K562 (cell line): ENCODE measurements at regions not wholly inside any gene's neighbourhood (a gene's known extent, or its start where the extent isn't known, plus 50 kb on each side); places are given as distances from the start of the nearest gene placed in this dataset.

ENCODE experiments used
- ATAC-seq: fragments of 200-7000 bp; cut with Tn5 transposase; 3 replicates; pipeline ENCODE4 v1.9.1; 2020; ENCODE audit warnings: moderate library complexity
- BruUV-seq: library from RNA; stranded (reverse); fragments of 400-500 nt; replicated peaks from 2 replicates; lab custom pipeline; 2021; lab: Mats Ljungman, UMichigan
- CTCF ChIA-PET: fragments of 300-600 bp; formaldehyde crosslinking; extraction: SDS; loops from one replicate; lab custom pipeline; 2021; ENCODE audit warnings: low intra/inter-chr PET ratio; lab: Yijun Ruan, JAX
- POLR2A ChIA-PET: fragments of 300-600, 350-650 bp; sonication (Branson Sonifier 250); formaldehyde crosslinking; extraction: SDS; loops from one replicate; lab custom pipeline; 2021; ENCODE audit warnings: antibody characterized with exemption, inconsistent platforms; lab: Yijun Ruan, JAX
- DNase-seq, 4 experiments: peaks; one replicate each; pipeline versions ENCODE4 v3.0.0 to v3.0.0-alpha.2; 2011 to 2018; ENCODE audit warnings: low spot score in 3 of 4, mixed read lengths in 3 of 4; ENCODE audit errors: extremely low read depth in 1 of 4
- FAIRE-seq: peaks from 2 replicates; lab custom pipeline; 2011; peaks lifted over from hg19 to GRCh38; lab: Jason Lieb, UNC
- H2AFZ ChIP-seq: 2 replicates; pipeline ENCODE4 v1.6.0; 2011; ENCODE audit warnings: low read depth, low read length, control low read depth, inconsistent platforms
- H3K27ac ChIP-seq: fragments of 200-600 bp; 3 replicates; pipeline ENCODE4 v1.8.0; 2011; ENCODE audit warnings: low read depth, mild to moderate bottlenecking, control low read depth, inconsistent platforms, low read length, moderate library complexity, mixed read lengths; ENCODE audit errors: extremely low read depth
- H3K27me3 ChIP-seq, 2 experiments: fragments of 300-600 bp in 1 of 2; 2 replicates in 1 of 2; 3 replicates in 1 of 2; pipeline versions ENCODE4 v1.6.0 to v1.8.0; 2011; ENCODE audit warnings: inconsistent platforms in 2 of 2, low read length in 2 of 2, mild to moderate bottlenecking in 1 of 2, mixed read lengths in 1 of 2, moderate library complexity in 1 of 2; ENCODE audit not compliant: control insufficient read depth in 2 of 2, insufficient read depth in 2 of 2
- H3K36me3 ChIP-seq: fragments of 300-600 bp; 3 replicates; pipeline ENCODE4 v1.8.0; 2011; ENCODE audit warnings: mild to moderate bottlenecking, low read length, inconsistent platforms; ENCODE audit not compliant: control insufficient read depth, insufficient read depth
- H3K4me1 ChIP-seq, 2 experiments: fragments of 200-600 bp in 1 of 2; replicated peaks in 1 of 2; 2 replicates in 1 of 2; 3 replicates in 1 of 2; pipeline versions ENCODE4 v1.5.1 to v1.8.0; 2011; ENCODE audit warnings: inconsistent platforms in 2 of 2, low read length in 2 of 2, mild to moderate bottlenecking in 1 of 2, mixed read lengths in 1 of 2, moderate library complexity in 1 of 2; ENCODE audit not compliant: control insufficient read depth in 2 of 2, insufficient read depth in 2 of 2
- H3K4me2 ChIP-seq: 2 replicates; pipeline ENCODE4 v1.6.1; 2011; ENCODE audit warnings: low read length, control low read depth, inconsistent platforms, mixed read lengths; ENCODE audit not compliant: insufficient read depth
- H3K4me3 ChIP-seq: fragments of 200-600 bp; sonication (generic), shearing (Covaris generic); 2 replicates; pipeline ENCODE4 v1.5.1; 2016; ENCODE audit warnings: control low read depth, inconsistent platforms
- H3K79me2 ChIP-seq: fragments of 200-600 bp; 3 replicates; pipeline ENCODE4 v1.8.0; 2011; ENCODE audit warnings: low read length, inconsistent platforms; ENCODE audit not compliant: control insufficient read depth, insufficient read depth
- H3K9ac ChIP-seq, 2 experiments: 2 replicates each; pipeline versions ENCODE4 v1.6.0 to v1.6.1; 2011; ENCODE audit warnings: low read depth in 2 of 2, low read length in 2 of 2, control low read depth in 1 of 2, inconsistent platforms in 1 of 2, mild to moderate bottlenecking in 1 of 2, mixed read lengths in 1 of 2; ENCODE audit not compliant: insufficient read depth in 1 of 2
- H3K9me1 ChIP-seq: one replicate; pipeline ENCODE4 v1.6.0; 2011; ENCODE audit warnings: inconsistent platforms, mild to moderate bottlenecking, low read length, moderate library complexity; ENCODE audit not compliant: control insufficient read depth, insufficient read depth
- H3K9me3 ChIP-seq: replicated peaks from 2 replicates; pipeline ENCODE4 v1.5.1; 2011; ENCODE audit warnings: low read depth, low read length, inconsistent platforms; ENCODE audit not compliant: control insufficient read depth, insufficient read depth
- H4K20me1 ChIP-seq: replicated peaks from 2 replicates; pipeline ENCODE4 v1.6.1; 2011; ENCODE audit warnings: low read length, inconsistent platforms, mixed read lengths; ENCODE audit not compliant: control insufficient read depth, insufficient read depth
- BRD4 ChIP-seq: fragments of 200-600 bp; sonication (generic); IDR thresholded peaks from 2 replicates; pipeline ENCODE4 v1.6.1; 2017; ENCODE audit warnings: inconsistent platforms
- PTRF ChIP-seq: fragments of 450-650 bp; IDR thresholded peaks from 2 replicates; pipeline ENCODE4 v1.6.1; 2016; ENCODE audit warnings: mild to moderate bottlenecking, missing genetic modification characterization, missing compliant biosample characterization
- ZC3H4 ChIP-seq: sonication (generic); formaldehyde crosslinking; IDR thresholded peaks from 2 replicates; pipeline ENCODE4 v1.9.0; 2021; ENCODE audit warnings: missing genetic modification reagents, borderline replicate concordance
- ZNF12 ChIP-seq: sonication (generic); formaldehyde crosslinking; IDR thresholded peaks from 2 replicates; pipeline ENCODE4 v1.4.0; 2020; ENCODE audit warnings: mild to moderate bottlenecking, missing genetic modification reagents
- ZNF408 ChIP-seq: fragments of 250-450 bp; sonication (Bioruptor Pico); IDR thresholded peaks from 2 replicates; pipeline ENCODE4 v1.4.0; 2020; ENCODE audit warnings: low read depth, mild to moderate bottlenecking, moderate library complexity
- WGBS: fragments of 100-300 bp; shearing (Covaris generic); methylation state at CpG from one replicate; pipeline ENCODE4 v1.1.6; 2016; ENCODE audit warnings: low coverage, mixed read lengths; ENCODE audit not compliant: insufficient coverage; ENCODE audit errors: missing lambda C conversion rate; 5-methylcytosine and 5-hydroxymethylcytosine counted together
- in situ Hi-C: fragments of 300-500 bp; cut with MboI; formaldehyde crosslinking; loops from 4 replicates; pipeline ENCODE4 v1.15.0; 2018; ENCODE audit warnings: inconsistent platforms, mixed read lengths
- intact Hi-C: fragments of 100-400 bp; cut with micrococcal nuclease; formaldehyde crosslinking; loops from 2 replicates; pipeline ENCODE4 v1.14.2; 2022
- TF ChIP-seq, protein P1 (sequence below): sonication (generic); formaldehyde crosslinking; IDR thresholded peaks from 2 replicates; pipeline ENCODE4 v1.8.0; 2023; ENCODE audit warnings: mild to moderate bottlenecking, missing genetic modification reagents
- TF ChIP-seq, protein P2 (sequence below), 2 experiments: fragments of 450-650 bp in 1 of 2; sonication (generic) in 1 of 2; formaldehyde crosslinking; conservative IDR thresholded peaks; 2 replicates each; pipeline versions ENCODE4 v1.4.0 to v1.8.1; 2020 to 2022; ENCODE audit warnings: mild to moderate bottlenecking in 1 of 2, missing genetic modification reagents in 1 of 2
- TF ChIP-seq, protein P3 (sequence below), 2 experiments: IDR thresholded peaks; 2 replicates each; pipeline ENCODE4 v1.6.1; 2012; ENCODE audit warnings: improper control_type of control experiment in 2 of 2, low read depth in 2 of 2, low read length in 2 of 2, borderline replicate concordance in 1 of 2
- TF ChIP-seq, protein P4 (sequence below), 2 experiments: fragments of 200-800 bp in 1 of 2; sonication (Bioruptor generic) in 1 of 2; sonication (generic) in 1 of 2; formaldehyde crosslinking in 1 of 2; IDR thresholded peaks in 1 of 2; conservative IDR thresholded peaks in 1 of 2; 2 replicates each; pipeline versions ENCODE4 v1.5.0 to v1.6.1; 2016 to 2020; ENCODE audit warnings: missing compliant biosample characterization in 1 of 2, missing genetic modification characterization in 1 of 2, missing genetic modification reagents in 1 of 2
- TF ChIP-seq, protein P5 (sequence below): fragments of 250-450 bp; sonication (Bioruptor Pico); IDR thresholded peaks from 2 replicates; pipeline ENCODE4 v1.5.0; 2020; ENCODE audit warnings: mild to moderate bottlenecking

DNA sequence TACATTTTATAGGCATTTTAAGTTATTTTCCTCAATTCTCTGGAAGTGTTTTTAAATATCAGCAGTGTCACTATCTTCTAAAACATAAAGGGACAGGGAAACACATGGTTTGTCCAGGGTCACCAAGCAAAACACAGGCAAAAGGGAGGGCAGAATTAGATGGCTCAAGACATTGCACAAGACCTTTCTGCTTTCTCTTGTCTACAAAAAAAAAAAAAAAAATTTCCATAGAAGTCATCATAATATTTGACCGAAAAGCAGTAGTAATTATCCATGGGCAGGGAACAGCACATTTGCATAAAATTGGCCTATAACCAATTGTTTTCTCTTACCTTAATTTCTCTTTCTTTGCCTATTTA is 703.1 kb upstream of the FZD8 start:
- ATAC-seq, result no peak
- no peak overlapping the region for H3K27ac ChIP-seq

More for the DNA sequence above, 703.1 kb upstream of the FZD8 start:
- H3K9me1 ChIP-seq, result no peaks in the 10 kb centered on the region
- H4K20me1 ChIP-seq, result no peaks in the 10 kb centered on the region
- H3K4me3 ChIP-seq, result no peak overlapping the region
- H3K36me3 ChIP-seq, result no peaks in the 10 kb centered on the region
- no peaks in the 10 kb centered on the region for H3K27me3 ChIP-seq
- no peak overlapping the region for H2AFZ ChIP-seq
- no peaks in the 10 kb centered on the region for H3K79me2 ChIP-seq
- WGBS, result 0% methylated on average over 1 of the region's 1 CpG
- ChIA-PET CTCF (no interaction called here), POLR2A (no interaction called here)
- intact Hi-C loops, result no loop called here
- DNase-seq, result no peak
- no peaks in the 10 kb centered on the region for H3K4me1 ChIP-seq
- in situ Hi-C loops, result no loop called here
- FAIRE-seq, result no peak
- no peaks in the 10 kb centered on the region for H3K9me3 ChIP-seq
- TF ChIP-seq, protein P1, sequence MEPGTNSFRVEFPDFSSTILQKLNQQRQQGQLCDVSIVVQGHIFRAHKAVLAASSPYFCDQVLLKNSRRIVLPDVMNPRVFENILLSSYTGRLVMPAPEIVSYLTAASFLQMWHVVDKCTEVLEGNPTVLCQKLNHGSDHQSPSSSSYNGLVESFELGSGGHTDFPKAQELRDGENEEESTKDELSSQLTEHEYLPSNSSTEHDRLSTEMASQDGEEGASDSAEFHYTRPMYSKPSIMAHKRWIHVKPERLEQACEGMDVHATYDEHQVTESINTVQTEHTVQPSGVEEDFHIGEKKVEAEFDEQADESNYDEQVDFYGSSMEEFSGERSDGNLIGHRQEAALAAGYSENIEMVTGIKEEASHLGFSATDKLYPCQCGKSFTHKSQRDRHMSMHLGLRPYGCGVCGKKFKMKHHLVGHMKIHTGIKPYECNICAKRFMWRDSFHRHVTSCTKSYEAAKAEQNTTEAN, result no peak
- TF ChIP-seq BRD4 (no peak), ZNF12 (CRISPR knock-in tag) (no peak), ZNF408 (no peak), ZC3H4 (CRISPR knock-in tag) (no peak), PTRF (no peak)
- TF ChIP-seq, protein P2, sequence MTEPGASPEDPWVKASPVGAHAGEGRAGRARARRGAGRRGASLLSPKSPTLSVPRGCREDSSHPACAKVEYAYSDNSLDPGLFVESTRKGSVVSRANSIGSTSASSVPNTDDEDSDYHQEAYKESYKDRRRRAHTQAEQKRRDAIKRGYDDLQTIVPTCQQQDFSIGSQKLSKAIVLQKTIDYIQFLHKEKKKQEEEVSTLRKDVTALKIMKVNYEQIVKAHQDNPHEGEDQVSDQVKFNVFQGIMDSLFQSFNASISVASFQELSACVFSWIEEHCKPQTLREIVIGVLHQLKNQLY (CRISPR knock-in tag; conservative IDR thresholded peaks at IDR 0.05), result no peak
- TF ChIP-seq, protein P3, sequence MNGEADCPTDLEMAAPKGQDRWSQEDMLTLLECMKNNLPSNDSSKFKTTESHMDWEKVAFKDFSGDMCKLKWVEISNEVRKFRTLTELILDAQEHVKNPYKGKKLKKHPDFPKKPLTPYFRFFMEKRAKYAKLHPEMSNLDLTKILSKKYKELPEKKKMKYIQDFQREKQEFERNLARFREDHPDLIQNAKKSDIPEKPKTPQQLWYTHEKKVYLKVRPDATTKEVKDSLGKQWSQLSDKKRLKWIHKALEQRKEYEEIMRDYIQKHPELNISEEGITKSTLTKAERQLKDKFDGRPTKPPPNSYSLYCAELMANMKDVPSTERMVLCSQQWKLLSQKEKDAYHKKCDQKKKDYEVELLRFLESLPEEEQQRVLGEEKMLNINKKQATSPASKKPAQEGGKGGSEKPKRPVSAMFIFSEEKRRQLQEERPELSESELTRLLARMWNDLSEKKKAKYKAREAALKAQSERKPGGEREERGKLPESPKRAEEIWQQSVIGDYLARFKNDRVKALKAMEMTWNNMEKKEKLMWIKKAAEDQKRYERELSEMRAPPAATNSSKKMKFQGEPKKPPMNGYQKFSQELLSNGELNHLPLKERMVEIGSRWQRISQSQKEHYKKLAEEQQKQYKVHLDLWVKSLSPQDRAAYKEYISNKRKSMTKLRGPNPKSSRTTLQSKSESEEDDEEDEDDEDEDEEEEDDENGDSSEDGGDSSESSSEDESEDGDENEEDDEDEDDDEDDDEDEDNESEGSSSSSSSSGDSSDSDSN (IDR thresholded peaks at IDR 0.05; ENCODE audit: borderline replicate concordance in 1 of 2, low read depth in 2 of 2, low read length in 2 of 2), result no peak
- TF ChIP-seq, protein P4, sequence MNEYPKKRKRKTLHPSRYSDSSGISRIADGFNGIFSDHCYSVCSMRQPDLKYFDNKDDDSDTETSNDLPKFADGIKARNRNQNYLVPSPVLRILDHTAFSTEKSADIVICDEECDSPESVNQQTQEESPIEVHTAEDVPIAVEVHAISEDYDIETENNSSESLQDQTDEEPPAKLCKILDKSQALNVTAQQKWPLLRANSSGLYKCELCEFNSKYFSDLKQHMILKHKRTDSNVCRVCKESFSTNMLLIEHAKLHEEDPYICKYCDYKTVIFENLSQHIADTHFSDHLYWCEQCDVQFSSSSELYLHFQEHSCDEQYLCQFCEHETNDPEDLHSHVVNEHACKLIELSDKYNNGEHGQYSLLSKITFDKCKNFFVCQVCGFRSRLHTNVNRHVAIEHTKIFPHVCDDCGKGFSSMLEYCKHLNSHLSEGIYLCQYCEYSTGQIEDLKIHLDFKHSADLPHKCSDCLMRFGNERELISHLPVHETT (CRISPR knock-in tag; conservative IDR thresholded peaks at IDR 0.05 in 1 of 2, IDR thresholded peaks at IDR 0.05 in 1 of 2), result no peak
- TF ChIP-seq, protein P5, sequence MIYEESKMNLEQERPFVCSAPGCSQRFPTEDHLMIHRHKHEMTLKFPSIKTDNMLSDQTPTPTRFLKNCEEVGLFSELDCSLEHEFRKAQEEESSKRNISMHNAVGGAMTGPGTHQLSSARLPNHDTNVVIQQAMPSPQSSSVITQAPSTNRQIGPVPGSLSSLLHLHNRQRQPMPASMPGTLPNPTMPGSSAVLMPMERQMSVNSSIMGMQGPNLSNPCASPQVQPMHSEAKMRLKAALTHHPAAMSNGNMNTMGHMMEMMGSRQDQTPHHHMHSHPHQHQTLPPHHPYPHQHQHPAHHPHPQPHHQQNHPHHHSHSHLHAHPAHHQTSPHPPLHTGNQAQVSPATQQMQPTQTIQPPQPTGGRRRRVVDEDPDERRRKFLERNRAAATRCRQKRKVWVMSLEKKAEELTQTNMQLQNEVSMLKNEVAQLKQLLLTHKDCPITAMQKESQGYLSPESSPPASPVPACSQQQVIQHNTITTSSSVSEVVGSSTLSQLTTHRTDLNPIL (CRISPR knock-in tag), result no peak
- TF ChIP-seq, all 486 proteins: peak for 0
- BruUV-seq, result no TSS peak
- Histone ChIP-seq H3K4me2 (no peak overlapping the region), H3K9ac (no peak overlapping the region)
